Heart left ventricle (tissue), 13 donors: ENCODE measurements at regions not wholly inside any gene's neighbourhood (a gene's known extent, or its start where the extent isn't known, plus 50 kb on each side); places are given as distances from the start of the nearest gene placed in this dataset.

Experiments used
- CTCF ChIP-seq, 12 donors: fragments of 200-600 bp; sonication (generic) in 4 of 12; IDR thresholded peaks; one replicate each; pipeline versions ENCODE4 v1.5.0 to v1.8.0; 2018 to 2022; ENCODE audit warnings: antibody characterized with exemption in 12 of 12, mild to moderate bottlenecking in 5 of 12
- POLR2A ChIP-seq, 2 donors: fragments of 450-650 bp; IDR thresholded peaks; one replicate each; pipeline ENCODE4 v1.6.1; 2017; ENCODE audit warnings: antibody characterized with exemption in 2 of 2, mild to moderate bottlenecking in 2 of 2, moderate library complexity in 2 of 2
- donor health status: ischemic (EF 13 %, LVEDD 7.1; RV severe dilation, severe dysfunction).
- donor health status: DM: no; HTN: yes; CAD: no.
- donor health status: DM: no; HTN: no; CAD: no.
- donor health status: ischemic (EF 25% LVEDD 6.9; RV normal size, moderate dysfunction).
- donor health status: ischemic (EF 25% LVEDD 5.7; RV mildly dilated, moderate dysfunction).
- donor health status: ischemic (EF 35%, LVEDD 5.7; RV mildly dilated, moderate dysfunction).
- donor health status: nonischemic (EF 11% LVEDD 7.7; RV severe dilation, severe dysfunction).
- donor health status: DM: yes; HTN: yes; CAD: no.
- donor health status: PGD.
- donor health status: ischemic (EF 29% LVEDD 5.4; RV normal size, mild dysfunction).
- donor health status: nonischemic (EF 23%, LVEDD 6.1; RV moderate dilation, normal function).

GRCh38 chr3:152944671-152945070, 109.7 kb downstream of the P2RY1 start:
- TF ChIP-seq CTCF (IDR thresholded peaks at IDR 0.05) (no peak), POLR2A (IDR thresholded peaks at IDR 0.05) (no peak)
